ENCODE measurements at regions not wholly inside any gene's neighbourhood (a gene's known extent, or its start where the extent isn't known, plus 50 kb on each side); places are given as distances from the start of the nearest gene placed in this dataset.

DNA sequence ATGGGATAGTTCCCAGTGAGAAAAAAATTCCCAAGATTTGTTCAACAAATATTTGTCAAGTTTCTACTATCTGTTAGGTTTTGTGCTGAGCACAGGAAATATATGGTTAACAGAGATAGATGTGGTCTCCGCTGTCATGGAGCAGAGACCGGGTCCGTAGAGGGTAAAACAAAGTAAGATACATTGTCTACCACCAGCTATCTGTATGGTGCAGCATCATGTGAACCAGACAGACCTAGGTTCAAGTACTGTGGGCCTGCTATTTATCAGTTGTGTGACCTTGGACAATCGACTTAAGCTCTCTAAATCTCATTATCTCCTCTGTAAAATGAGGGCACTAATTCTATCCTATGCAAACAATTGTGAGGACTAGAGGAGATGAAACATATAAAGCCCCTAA, 109.8 kb downstream of the DUSP10 start:
- TF ChIP-seq, protein P1, sequence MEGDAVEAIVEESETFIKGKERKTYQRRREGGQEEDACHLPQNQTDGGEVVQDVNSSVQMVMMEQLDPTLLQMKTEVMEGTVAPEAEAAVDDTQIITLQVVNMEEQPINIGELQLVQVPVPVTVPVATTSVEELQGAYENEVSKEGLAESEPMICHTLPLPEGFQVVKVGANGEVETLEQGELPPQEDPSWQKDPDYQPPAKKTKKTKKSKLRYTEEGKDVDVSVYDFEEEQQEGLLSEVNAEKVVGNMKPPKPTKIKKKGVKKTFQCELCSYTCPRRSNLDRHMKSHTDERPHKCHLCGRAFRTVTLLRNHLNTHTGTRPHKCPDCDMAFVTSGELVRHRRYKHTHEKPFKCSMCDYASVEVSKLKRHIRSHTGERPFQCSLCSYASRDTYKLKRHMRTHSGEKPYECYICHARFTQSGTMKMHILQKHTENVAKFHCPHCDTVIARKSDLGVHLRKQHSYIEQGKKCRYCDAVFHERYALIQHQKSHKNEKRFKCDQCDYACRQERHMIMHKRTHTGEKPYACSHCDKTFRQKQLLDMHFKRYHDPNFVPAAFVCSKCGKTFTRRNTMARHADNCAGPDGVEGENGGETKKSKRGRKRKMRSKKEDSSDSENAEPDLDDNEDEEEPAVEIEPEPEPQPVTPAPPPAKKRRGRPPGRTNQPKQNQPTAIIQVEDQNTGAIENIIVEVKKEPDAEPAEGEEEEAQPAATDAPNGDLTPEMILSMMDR (conservative IDR thresholded peaks at IDR 0.05; ENCODE audit: low read depth, low read length), result no peak
- H3K4me3 ChIP-seq (ENCODE audit: low read length), result no peak overlapping the region
- DNase-seq (ENCODE audit: low read depth), result no peak

DNA sequence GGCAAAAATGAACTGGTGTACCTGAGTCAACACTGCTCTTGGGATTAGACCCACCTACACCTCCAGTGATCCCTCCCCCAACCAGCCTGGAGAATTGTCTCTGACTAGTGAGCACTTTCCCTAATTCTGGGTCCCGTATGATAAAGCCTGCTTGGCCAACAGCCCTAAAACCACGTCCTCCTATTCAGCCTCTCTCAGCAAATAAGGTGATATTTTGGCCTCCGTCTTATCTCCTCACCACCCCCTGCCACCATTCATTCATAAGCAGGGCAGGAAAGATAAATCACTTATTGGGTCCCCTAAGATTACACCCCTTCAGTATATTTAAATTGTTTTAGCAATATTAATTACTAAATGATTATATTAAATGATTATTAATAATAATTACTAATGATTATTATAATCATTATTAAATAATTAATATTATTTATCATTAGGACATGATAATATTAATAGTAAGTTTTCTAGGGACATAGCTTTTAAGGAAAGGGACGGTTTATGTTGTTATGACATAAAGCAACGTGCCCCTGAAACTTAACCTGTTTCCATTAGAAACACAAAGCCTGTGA, 108.0 kb downstream of the DUSP10 start:
- no peak for DNase-seq (ENCODE audit: low read depth)
- no peak overlapping the region for H3K4me3 ChIP-seq (ENCODE audit: low read length)
- TF ChIP-seq, protein P1 (conservative IDR thresholded peaks at IDR 0.05; ENCODE audit: low read depth, low read length), result no peak

DNA sequence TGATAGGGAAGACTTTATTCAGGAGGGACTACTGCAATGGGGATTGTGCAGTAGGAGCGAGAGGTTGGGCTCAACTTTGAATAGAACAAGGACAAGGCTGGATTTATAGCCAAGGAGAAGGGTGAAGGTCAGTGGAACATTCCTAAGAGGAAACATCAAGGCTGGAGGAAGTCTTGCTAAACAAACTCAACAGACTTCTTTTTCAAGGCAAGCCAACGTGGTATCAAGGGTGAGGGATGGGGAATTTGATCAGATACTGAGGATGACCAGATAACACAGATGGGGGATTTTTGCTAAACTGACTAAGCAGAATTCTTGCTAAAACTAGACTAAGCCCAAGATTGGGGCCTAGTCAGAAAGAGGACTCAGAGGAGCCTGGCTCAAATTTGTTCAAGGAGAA, 107.3 kb downstream of the DUSP10 start:
- TF ChIP-seq, protein P1 (conservative IDR thresholded peaks at IDR 0.05; ENCODE audit: low read depth, low read length), result no peak
- H3K4me3 ChIP-seq (ENCODE audit: low read length), result no peak overlapping the region
- no peak for DNase-seq (ENCODE audit: low read depth)

DNA sequence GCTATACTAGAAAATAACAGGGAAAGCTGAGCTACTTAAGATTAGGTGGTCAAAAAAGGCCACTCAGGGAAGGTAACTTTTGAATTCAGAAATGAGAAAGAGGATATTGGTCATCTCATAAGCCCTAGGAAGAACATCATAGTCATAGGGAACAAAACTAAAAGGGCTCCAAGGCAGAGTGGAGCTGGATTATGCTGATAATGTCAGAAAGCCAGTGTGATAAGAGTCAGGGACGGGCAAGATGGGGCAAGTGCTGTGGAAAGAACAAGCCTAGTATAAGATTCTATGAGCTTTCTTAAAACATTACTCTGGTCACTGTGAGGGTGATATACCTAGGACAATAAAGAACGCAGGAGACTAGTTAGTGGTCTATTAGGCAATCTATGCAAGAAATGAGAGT, 106.6 kb downstream of the DUSP10 start:
- no peak for DNase-seq (ENCODE audit: low read depth)
- TF ChIP-seq, protein P1 (conservative IDR thresholded peaks at IDR 0.05; ENCODE audit: low read depth, low read length), result no peak
- H3K4me3 ChIP-seq (ENCODE audit: low read length), result no peak overlapping the region

DNA sequence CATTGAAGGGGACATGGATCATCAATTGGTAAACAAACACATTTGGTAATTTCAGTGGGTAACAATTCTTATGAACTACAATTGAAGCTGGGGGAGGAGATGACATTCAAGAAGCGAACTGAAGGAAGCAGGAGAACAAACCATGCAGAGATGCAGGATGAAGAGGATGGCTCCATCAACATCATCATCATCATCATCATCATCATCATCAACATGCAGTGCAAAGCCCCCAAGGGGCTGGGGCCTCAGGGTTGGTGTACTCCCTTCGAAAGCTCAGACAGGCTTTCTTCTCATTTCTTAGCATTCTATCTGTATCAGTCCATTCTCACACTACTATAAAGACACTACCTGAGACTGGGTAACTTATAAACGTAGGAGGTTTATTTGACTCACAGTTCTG, 105.8 kb downstream of the DUSP10 start:
- DNase-seq (ENCODE audit: low read depth), result no peak
- no peak overlapping the region for H3K4me3 ChIP-seq (ENCODE audit: low read length)
- TF ChIP-seq, protein P1 (conservative IDR thresholded peaks at IDR 0.05; ENCODE audit: low read depth, low read length), result no peak

DNA sequence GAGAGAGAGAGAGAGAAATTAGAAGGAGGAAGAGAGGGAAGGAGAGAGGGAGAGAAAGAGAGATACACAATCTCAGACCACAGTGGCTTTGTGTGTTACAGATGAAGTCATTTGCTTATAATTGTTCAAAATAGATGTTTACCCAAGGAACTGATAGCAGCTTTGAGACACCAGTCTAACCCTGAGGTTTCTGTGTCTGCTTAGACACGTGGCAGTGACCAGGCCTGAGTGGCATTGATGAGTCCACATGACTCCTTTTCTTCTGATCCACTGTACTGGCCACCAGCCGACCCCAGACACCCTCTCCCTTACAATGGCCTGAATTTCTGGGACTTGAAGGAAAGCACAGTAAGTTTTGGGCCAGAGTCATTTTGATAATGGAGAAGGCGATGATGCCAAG, 104.9 kb downstream of the DUSP10 start:
- DNase-seq (ENCODE audit: low read depth), result no peak
- H3K4me3 ChIP-seq (ENCODE audit: low read length), result no peak overlapping the region
- TF ChIP-seq, protein P1 (conservative IDR thresholded peaks at IDR 0.05; ENCODE audit: low read depth, low read length), result no peak

DNA sequence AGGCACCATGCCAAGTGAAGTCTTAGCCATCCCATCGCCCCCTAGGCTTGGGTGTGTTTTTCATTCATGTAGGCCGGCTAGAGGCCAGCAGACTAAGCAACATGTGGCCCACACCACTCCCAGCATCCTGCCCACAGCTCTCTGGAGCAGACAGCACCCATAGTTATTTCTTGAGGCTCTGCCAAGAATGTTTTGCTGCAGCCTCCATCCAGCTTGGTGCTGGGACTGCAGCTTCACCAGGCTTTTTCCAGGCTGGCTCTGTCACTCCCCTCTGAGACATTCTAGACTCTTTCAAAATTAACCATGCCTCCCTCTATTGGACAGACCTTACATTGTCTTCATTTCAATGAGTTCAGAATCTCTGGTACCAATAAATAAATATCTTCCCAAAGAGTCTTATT, 104.2 kb downstream of the DUSP10 start:
- no peak overlapping the region for H3K4me3 ChIP-seq (ENCODE audit: low read length)
- peak; percentile 87 for DNase-seq (ENCODE audit: low read depth)
- TF ChIP-seq, protein P1 (conservative IDR thresholded peaks at IDR 0.05; ENCODE audit: low read depth, low read length), result peak; percentile 17

Measured in retinal pigment epithelial cell (primary cell).